Lung (tissue), 11 donors: ENCODE measurements at regions not wholly inside any gene's neighbourhood (a gene's known extent, or its start where the extent isn't known, plus 50 kb on each side); places are given as distances from the start of the nearest gene placed in this dataset.

Experiments used
- ATAC-seq: fragments of 200-7000 bp; cut with Tn5 transposase; one replicate; pipeline ENCODE4 v1.9.1; 2020; ENCODE audit warnings: moderate number of reproducible peaks; ENCODE audit not compliant: insufficient read depth, low FRiP score
- DNase-seq, 3 donors: peaks; one replicate each; pipeline ENCODE4 v3.0.0-alpha.2; 2013 to 2017
- H3K27ac ChIP-seq, 2 donors: one replicate each; pipeline ENCODE4 v1.5.1; 2013; ENCODE audit warnings: mild to moderate bottlenecking in 2 of 2, moderate library complexity in 2 of 2, control low read depth in 1 of 2, inconsistent platforms in 1 of 2, low read depth in 1 of 2, low read length in 1 of 2
- H3K27me3 ChIP-seq, 3 donors: one replicate each; pipeline ENCODE4 v1.5.1; 2013; ENCODE audit warnings: low read length in 2 of 3; ENCODE audit not compliant: control insufficient read depth in 3 of 3, insufficient read depth in 3 of 3
- H3K36me3 ChIP-seq, 4 donors: one replicate each; pipeline ENCODE4 v1.5.1; 2013; ENCODE audit warnings: low read length in 4 of 4, mild to moderate bottlenecking in 1 of 4, moderate library complexity in 1 of 4; ENCODE audit not compliant: control insufficient read depth in 4 of 4, insufficient read depth in 4 of 4
- H3K4me1 ChIP-seq, 5 donors: one replicate each; pipeline ENCODE4 v1.5.1; 2013; ENCODE audit warnings: low read length in 5 of 5, mild to moderate bottlenecking in 2 of 5, moderate library complexity in 1 of 5; ENCODE audit not compliant: control insufficient read depth in 5 of 5, insufficient read depth in 5 of 5
- H3K4me3 ChIP-seq: one replicate; pipeline ENCODE4 v1.5.1; 2013; ENCODE audit warnings: mild to moderate bottlenecking, control low read depth, moderate library complexity
- H3K9ac ChIP-seq, 2 donors: one replicate each; pipeline ENCODE4 v1.5.1; 2013; ENCODE audit warnings: low read length in 2 of 2, control low read depth in 1 of 2; ENCODE audit not compliant: insufficient read depth in 1 of 2
- H3K9me3 ChIP-seq, 4 donors: one replicate each; pipeline ENCODE4 v1.5.1; 2013; ENCODE audit warnings: low read length in 3 of 4, mild to moderate bottlenecking in 1 of 4, moderate library complexity in 1 of 4; ENCODE audit not compliant: control insufficient read depth in 4 of 4, insufficient read depth in 3 of 4
- CTCF ChIP-seq: IDR thresholded peaks from 2 replicates; pipeline ENCODE4 v1.5.1; 2012; ENCODE audit warnings: mild to moderate bottlenecking; ENCODE audit errors: control extremely low read depth, extremely low read depth
- WGBS, 2 donors: extraction: QIAGEN DNeasy Blood & Tissue Kit; methylation state at CpG; one replicate each; pipeline ENCODE4 v1.1.7; 2013; 5-methylcytosine and 5-hydroxymethylcytosine counted together
- donor health status: control.
- donor health status: control.
- donor health status: Bipolar disorder and iron deficiency.
- donor health status: healthy.
- donor health status: DM: yes; HTN: yes; CAD: no.

- Histone ChIP-seq H3K4me1 (no peaks in the 10 kb centered on the region), H3K27ac (no peak overlapping the region), H3K27me3 (no peaks in the 10 kb centered on the region), H3K9ac (no peak overlapping the region), H3K36me3 (no peaks in the 10 kb centered on the region), H3K9me3 (no peaks in the 10 kb centered on the region), H3K4me3 (no peak overlapping the region)
- DNase-seq (no peak), ATAC-seq (no peak)
- no peak for TF ChIP-seq CTCF
- whole genome bisulfite sequencing, 2 donors, result 74 to 81% methylated on average over 2 of the region's 2 CpGs
Observed at GRCh38 chr12:84603484-84604248, 308.9 kb downstream of the SLC6A15 start.

GRCh38 chr12:84601483-84601882 is 311.1 kb downstream of the SLC6A15 start:
- no peaks in the 10 kb centered on the region for H3K36me3 ChIP-seq
- no peaks in the 10 kb centered on the region for H3K4me1 ChIP-seq
- H3K27ac ChIP-seq, result no peak overlapping the region
- ATAC-seq (no peak), DNase-seq (no peak)
- H3K27me3 ChIP-seq, result no peaks in the 10 kb centered on the region
- no peak overlapping the region for H3K9ac ChIP-seq
- no peak for TF ChIP-seq CTCF
- no peak overlapping the region for H3K4me3 ChIP-seq
- 73 to 76% methylated on average over 3 of the region's 3 CpGs for WGBS, 2 donors
- H3K9me3 ChIP-seq, result no peaks in the 10 kb centered on the region

GRCh38 chr12:84599539-84599938 is 313.1 kb downstream of the SLC6A15 start:
- H3K27me3 ChIP-seq, result no peaks in the 10 kb centered on the region
- no peak overlapping the region for H3K4me3 ChIP-seq
- ATAC-seq, result no peak
- no peaks in the 10 kb centered on the region for H3K36me3 ChIP-seq
- WGBS, 2 donors, result 50 to 55% methylated on average over 2 of the region's 2 CpGs
- H3K9ac ChIP-seq, result no peak overlapping the region
- H3K27ac ChIP-seq, result no peak overlapping the region
- no peak for DNase-seq
- H3K9me3 ChIP-seq, result no peaks in the 10 kb centered on the region
- no peak for TF ChIP-seq CTCF
- no peaks in the 10 kb centered on the region for H3K4me1 ChIP-seq

- 71 to 82% methylated on average over 2 of the region's 2 CpGs for WGBS, 2 donors
- Histone ChIP-seq H3K27ac (no peak overlapping the region), H3K4me1 (no peaks in the 10 kb centered on the region), H3K9me3 (no peaks in the 10 kb centered on the region), H3K4me3 (no peak overlapping the region), H3K27me3 (no peaks in the 10 kb centered on the region), H3K36me3 (no peaks in the 10 kb centered on the region), H3K9ac (no peak overlapping the region)
- ATAC-seq (no peak), DNase-seq (peak in 2 of 3 donors; percentile 31 to 39)
- no peak for TF ChIP-seq CTCF
Observed at GRCh38 chr12:84596266-84596665, 316.3 kb downstream of the SLC6A15 start.
